ENCODE measurements at regions not wholly inside any gene's neighbourhood (a gene's known extent, or its start where the extent isn't known, plus 50 kb on each side); places are given as distances from the start of the nearest gene placed in this dataset.

DNA sequence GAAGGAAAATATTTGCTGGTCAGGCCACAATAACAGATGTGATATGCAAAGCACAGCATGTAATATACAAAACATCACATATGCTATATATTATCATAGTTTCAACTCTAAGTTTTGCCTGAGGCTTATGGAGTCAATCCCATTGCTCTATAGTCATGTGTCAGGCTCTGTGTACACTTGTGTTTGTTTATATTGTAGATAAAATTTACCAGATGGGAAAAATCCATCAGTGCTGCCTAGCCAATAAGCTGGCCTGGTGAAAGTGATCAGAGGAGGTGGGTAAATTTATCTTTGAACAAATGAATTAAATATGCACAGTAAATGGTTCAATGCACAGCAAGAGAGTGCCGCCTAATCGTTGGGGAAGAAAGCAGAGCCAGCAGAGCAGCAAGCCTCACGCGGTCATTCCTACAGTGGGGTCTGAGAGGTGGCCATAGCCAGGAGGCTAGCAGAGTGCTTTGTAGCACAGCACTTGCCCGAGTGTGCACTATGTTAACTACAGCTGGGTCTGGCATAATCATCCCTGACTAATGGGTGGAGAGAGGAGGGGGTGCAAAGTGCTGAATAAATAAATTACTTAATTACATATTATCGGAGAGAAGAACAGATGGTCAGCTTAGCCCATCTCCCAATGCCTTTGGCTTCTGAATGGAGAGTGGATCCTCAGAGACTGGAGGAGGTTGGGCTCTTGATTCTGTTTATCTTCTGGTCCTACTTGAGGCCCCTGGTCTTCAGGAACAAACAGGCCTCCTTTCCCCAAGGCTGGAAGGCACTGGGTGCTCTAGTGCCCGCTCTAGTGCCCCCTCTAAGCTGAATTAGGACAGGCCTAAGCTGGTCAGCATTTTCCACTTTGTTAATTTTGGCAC lies 153.5 kb downstream of the MAT2B start:
- H3K9me3 ChIP-seq (ENCODE audit: low read depth, low read length), result no peaks in the 10 kb centered on the region
- H3K36me3 ChIP-seq (ENCODE audit: insufficient read depth, low read length), result no peaks in the 10 kb centered on the region
- H3K27ac ChIP-seq, result no peak overlapping the region
- no peak for DNase-seq (ENCODE audit: low read depth, low spot score)
- no peak overlapping the region for H3K4me3 ChIP-seq
- no peak overlapping the region for H3K9ac ChIP-seq (ENCODE audit: insufficient read length)
- TF ChIP-seq FOXP2 (optimal IDR thresholded peaks at IDR 0.05; ENCODE audit: control extremely low read depth, extremely low read length, insufficient read depth) (no peak), EZH2 (IDR thresholded peaks at IDR 0.05) (no peak)

DNA sequence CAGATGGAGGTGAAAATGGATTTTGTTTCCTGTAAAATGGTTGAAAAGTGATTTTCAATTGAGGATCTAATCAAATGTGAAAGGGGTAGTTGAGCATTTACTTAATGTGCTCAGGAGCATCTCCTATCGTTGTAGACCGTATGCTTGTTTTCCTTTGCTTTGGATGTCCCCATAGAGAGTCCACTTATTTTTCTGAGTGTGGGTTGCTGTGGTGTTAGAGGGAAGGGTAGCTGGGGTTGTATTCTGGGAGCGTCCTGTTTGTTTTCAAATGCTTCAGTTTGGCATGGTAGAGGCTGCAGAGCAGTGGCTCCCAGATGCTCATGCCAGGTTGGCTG lies 154.1 kb downstream of the MAT2B start:
- no peak for TF ChIP-seq POLR2AphosphoS5 (IDR thresholded peaks at IDR 0.05; ENCODE audit: borderline replicate concordance, low read depth, low read length)
- no peak for TF ChIP-seq FOXP2 (optimal IDR thresholded peaks at IDR 0.05; ENCODE audit: control extremely low read depth, extremely low read length, insufficient read depth)
- TF ChIP-seq EZH2 (IDR thresholded peaks at IDR 0.05), result no peak
- DNase-seq (ENCODE audit: low read depth, low spot score), result no peak
- no peak overlapping the region for H3K9ac ChIP-seq (ENCODE audit: insufficient read length)
- no peaks in the 10 kb centered on the region for H3K9me3 ChIP-seq (ENCODE audit: low read depth, low read length)
- H3K4me3 ChIP-seq, result no peak overlapping the region
- H3K27ac ChIP-seq, result no peak overlapping the region
- no peaks in the 10 kb centered on the region for H3K36me3 ChIP-seq (ENCODE audit: insufficient read depth, low read length)

DNA sequence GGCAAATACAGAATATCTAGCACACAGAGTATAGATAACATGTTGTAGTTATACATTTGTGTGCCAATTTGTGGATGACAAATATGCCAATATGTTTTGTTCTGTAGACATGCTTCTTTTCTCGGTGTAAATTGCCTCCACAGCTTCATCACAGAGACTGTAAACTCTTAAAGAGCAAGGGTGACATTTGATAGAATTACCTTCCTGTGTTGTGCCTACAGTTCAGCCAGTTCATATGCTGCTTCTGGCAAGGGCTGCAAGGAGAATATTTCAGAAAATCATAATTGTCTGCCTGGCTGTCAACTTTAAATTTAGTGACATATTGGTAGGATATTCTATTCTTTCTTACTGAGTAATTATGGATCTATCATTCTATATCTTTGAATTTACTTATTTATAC lies 155.1 kb downstream of the MAT2B start:
- H3K36me3 ChIP-seq (ENCODE audit: insufficient read depth, low read length), result no peaks in the 10 kb centered on the region
- DNase-seq (ENCODE audit: low read depth, low spot score), result no peak
- no peaks in the 10 kb centered on the region for H3K9me3 ChIP-seq (ENCODE audit: low read depth, low read length)
- H3K9ac ChIP-seq (ENCODE audit: insufficient read length), result no peak overlapping the region
- H3K4me3 ChIP-seq, result no peak overlapping the region
- no peak for TF ChIP-seq EZH2 (IDR thresholded peaks at IDR 0.05)
- no peak for TF ChIP-seq FOXP2 (optimal IDR thresholded peaks at IDR 0.05; ENCODE audit: control extremely low read depth, extremely low read length, insufficient read depth)
- no peak for TF ChIP-seq POLR2AphosphoS5 (IDR thresholded peaks at IDR 0.05; ENCODE audit: borderline replicate concordance, low read depth, low read length)
- no peak overlapping the region for H3K27ac ChIP-seq

DNA sequence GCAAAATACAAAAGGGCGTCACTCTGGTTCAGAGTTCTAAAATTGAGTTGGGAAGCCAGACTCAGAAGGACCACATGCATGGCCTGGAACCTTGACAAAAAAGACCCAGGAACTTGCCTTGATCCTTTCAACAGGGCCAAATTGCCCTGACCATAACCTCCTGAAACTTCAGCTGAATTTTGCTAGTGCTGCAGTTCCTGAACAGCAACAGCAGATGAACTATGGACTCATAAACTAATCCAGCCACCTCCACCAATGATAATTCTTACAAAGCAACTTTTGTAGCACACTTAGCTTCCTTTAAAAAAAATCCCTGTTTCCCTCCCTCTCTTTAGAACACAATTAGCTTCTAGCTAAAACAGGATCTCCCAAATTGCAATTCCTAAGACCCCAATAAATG lies 155.9 kb downstream of the MAT2B start:
- Histone ChIP-seq H3K4me3 (no peak overlapping the region), H3K36me3 (ENCODE audit: insufficient read depth, low read length) (no peaks in the 10 kb centered on the region), H3K9ac (ENCODE audit: insufficient read length) (no peak overlapping the region), H3K27ac (no peak overlapping the region), H3K9me3 (ENCODE audit: low read depth, low read length) (no peaks in the 10 kb centered on the region)
- TF ChIP-seq EZH2 (IDR thresholded peaks at IDR 0.05) (no peak), POLR2AphosphoS5 (IDR thresholded peaks at IDR 0.05; ENCODE audit: borderline replicate concordance, low read depth, low read length) (no peak), FOXP2 (optimal IDR thresholded peaks at IDR 0.05; ENCODE audit: control extremely low read depth, extremely low read length, insufficient read depth) (no peak)
- no peak for DNase-seq (ENCODE audit: low read depth, low spot score)

DNA sequence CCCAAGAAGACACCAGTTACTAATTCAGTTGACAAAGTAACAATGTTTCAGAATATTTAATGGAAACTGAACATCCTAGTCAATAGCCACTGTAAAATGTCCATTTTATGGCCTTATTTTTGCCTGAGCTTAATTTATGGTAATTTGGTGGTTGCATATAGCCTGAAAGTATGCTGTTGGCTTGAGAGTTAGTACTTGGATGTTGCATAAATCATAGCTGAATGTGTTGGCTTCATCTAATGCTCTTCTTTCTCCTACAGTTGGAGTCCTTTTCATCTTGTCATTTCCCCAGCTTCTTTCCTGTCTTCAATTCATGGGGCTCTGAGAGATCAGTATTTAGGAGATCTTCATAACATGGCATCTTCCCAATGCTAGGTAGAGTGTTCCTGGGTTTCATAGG lies 164.6 kb downstream of the MAT2B start:
- no peak overlapping the region for H3K9ac ChIP-seq (ENCODE audit: insufficient read length)
- no peaks in the 10 kb centered on the region for H3K36me3 ChIP-seq (ENCODE audit: insufficient read depth, low read length)
- no peaks in the 10 kb centered on the region for H3K9me3 ChIP-seq (ENCODE audit: low read depth, low read length)
- TF ChIP-seq POLR2AphosphoS5 (IDR thresholded peaks at IDR 0.05; ENCODE audit: borderline replicate concordance, low read depth, low read length) (no peak), FOXP2 (optimal IDR thresholded peaks at IDR 0.05; ENCODE audit: control extremely low read depth, extremely low read length, insufficient read depth) (no peak), EZH2 (IDR thresholded peaks at IDR 0.05) (no peak)
- no peak overlapping the region for H3K27ac ChIP-seq
- no peak overlapping the region for H3K4me3 ChIP-seq
- no peak for DNase-seq (ENCODE audit: low read depth, low spot score)

DNA sequence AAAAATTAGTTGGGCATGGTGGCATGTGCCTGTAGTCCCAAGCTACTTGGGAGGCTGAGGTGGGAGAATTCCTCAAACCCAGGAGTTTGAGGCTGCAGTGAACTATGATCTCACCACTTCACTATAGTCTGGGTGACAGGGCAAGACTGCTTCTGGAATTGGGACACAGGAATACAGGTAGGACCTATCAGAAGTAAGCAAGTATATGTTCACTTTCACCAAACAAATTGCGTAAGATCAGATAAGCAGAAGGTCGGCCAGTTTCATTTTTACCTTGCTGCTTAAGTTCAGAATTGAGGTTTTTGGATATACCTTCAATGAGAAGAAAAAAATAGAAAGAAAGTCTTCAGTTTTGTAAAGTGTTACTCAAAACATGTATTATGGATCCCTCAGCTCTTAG lies 171.7 kb downstream of the MAT2B start:
- no peak overlapping the region for H3K4me3 ChIP-seq
- H3K9ac ChIP-seq (ENCODE audit: insufficient read length), result no peak overlapping the region
- no peak for DNase-seq (ENCODE audit: low read depth, low spot score)

DNA sequence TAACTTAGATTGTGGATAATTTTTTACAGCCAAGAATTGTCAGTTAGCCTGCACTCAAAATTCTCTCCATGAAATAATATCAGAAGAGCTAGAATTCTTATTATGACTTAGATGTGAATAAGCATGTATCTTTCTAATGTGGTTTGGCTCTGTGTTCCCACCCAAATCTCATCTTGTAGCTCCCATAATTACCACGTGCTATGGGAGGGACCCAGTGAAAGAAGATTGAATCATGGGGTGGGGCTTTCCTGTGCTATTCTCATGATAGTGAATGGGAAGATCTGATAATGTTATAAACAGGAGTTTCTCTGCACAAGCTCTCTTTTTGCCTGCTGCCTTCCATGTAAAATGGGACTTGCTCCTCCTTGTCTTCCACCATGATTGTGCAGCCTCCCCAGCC lies 176.8 kb downstream of the MAT2B start:
- TF ChIP-seq EZH2 (IDR thresholded peaks at IDR 0.05) (no peak), FOXP2 (optimal IDR thresholded peaks at IDR 0.05; ENCODE audit: control extremely low read depth, extremely low read length, insufficient read depth) (no peak), POLR2AphosphoS5 (IDR thresholded peaks at IDR 0.05; ENCODE audit: borderline replicate concordance, low read depth, low read length) (no peak)
- no peak overlapping the region for H3K27ac ChIP-seq
- H3K9ac ChIP-seq (ENCODE audit: insufficient read length), result no peak overlapping the region
- H3K9me3 ChIP-seq (ENCODE audit: low read depth, low read length), result no peaks in the 10 kb centered on the region
- H3K4me3 ChIP-seq, result no peak overlapping the region
- H3K36me3 ChIP-seq (ENCODE audit: insufficient read depth, low read length), result no peaks in the 10 kb centered on the region
- DNase-seq (ENCODE audit: low read depth, low spot score), result no peak

More for the DNA sequence above, 171.7 kb downstream of the MAT2B start:
- no peak for TF ChIP-seq FOXP2 (optimal IDR thresholded peaks at IDR 0.05; ENCODE audit: control extremely low read depth, extremely low read length, insufficient read depth)
- TF ChIP-seq POLR2AphosphoS5 (IDR thresholded peaks at IDR 0.05; ENCODE audit: borderline replicate concordance, low read depth, low read length), result no peak
- TF ChIP-seq EZH2 (IDR thresholded peaks at IDR 0.05), result no peak
- Histone ChIP-seq H3K27ac (no peak overlapping the region), H3K36me3 (ENCODE audit: insufficient read depth, low read length) (no peaks in the 10 kb centered on the region), H3K9me3 (ENCODE audit: low read depth, low read length) (no peaks in the 10 kb centered on the region)

DNA sequence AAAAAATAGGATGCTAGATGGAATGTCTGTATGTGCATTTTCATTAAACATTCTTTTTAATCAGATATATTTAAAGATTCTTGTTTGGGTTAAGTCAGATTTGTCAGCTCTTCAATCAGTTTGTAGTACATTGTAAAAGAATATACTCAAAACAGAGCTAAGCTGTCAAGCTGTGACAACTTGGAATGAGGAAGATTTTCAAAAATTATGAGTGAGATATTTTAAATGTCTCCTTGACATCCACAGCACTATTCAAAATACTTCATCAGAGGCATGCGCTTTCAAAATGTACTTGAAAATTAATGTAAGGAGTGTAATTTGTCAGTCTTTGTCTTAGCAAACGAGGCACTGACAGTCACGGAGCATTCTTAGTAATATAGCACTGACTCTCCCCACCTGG lies 182.0 kb downstream of the MAT2B start:
- Histone ChIP-seq H3K4me3 (no peak overlapping the region), H3K27ac (no peak overlapping the region), H3K9ac (ENCODE audit: insufficient read length) (no peak overlapping the region), H3K36me3 (ENCODE audit: insufficient read depth, low read length) (no peaks in the 10 kb centered on the region), H3K9me3 (ENCODE audit: low read depth, low read length) (no peaks in the 10 kb centered on the region)
- TF ChIP-seq POLR2AphosphoS5 (IDR thresholded peaks at IDR 0.05; ENCODE audit: borderline replicate concordance, low read depth, low read length) (no peak), EZH2 (IDR thresholded peaks at IDR 0.05) (no peak), FOXP2 (optimal IDR thresholded peaks at IDR 0.05; ENCODE audit: control extremely low read depth, extremely low read length, insufficient read depth) (no peak)
- DNase-seq (ENCODE audit: low read depth, low spot score), result no peak

DNA sequence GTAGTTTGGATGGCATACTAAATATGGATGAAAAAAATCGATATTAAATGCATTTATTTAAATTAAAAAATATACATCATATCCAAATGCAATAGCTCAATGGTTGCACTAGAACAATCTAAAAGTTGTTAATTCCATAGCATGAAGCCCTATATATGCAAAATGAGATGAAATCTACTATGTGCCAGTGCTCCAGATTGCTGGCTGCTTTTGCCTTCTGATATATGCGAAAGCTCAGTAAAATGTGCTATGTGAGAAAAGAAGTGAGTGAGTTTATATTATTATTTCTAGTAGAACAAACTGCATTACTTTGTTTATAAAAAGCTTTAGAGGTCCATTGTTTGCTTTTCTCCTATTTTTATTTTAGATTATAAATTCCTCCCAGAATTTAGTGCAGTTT lies 186.7 kb downstream of the MAT2B start:
- no peaks in the 10 kb centered on the region for H3K36me3 ChIP-seq (ENCODE audit: insufficient read depth, low read length)
- no peak for DNase-seq (ENCODE audit: low read depth, low spot score)
- H3K9me3 ChIP-seq (ENCODE audit: low read depth, low read length), result no peaks in the 10 kb centered on the region
- no peak overlapping the region for H3K9ac ChIP-seq (ENCODE audit: insufficient read length)
- TF ChIP-seq FOXP2 (optimal IDR thresholded peaks at IDR 0.05; ENCODE audit: control extremely low read depth, extremely low read length, insufficient read depth), result no peak
- TF ChIP-seq POLR2AphosphoS5 (IDR thresholded peaks at IDR 0.05; ENCODE audit: borderline replicate concordance, low read depth, low read length), result no peak
- TF ChIP-seq EZH2 (IDR thresholded peaks at IDR 0.05), result no peak
- no peak overlapping the region for H3K27ac ChIP-seq
- no peak overlapping the region for H3K4me3 ChIP-seq
